ENCODE measurements at regions not wholly inside any gene's neighbourhood (a gene's known extent, or its start where the extent isn't known, plus 50 kb on each side); places are given as distances from the start of the nearest gene placed in this dataset.
"Not testable (repeated sequence)": the region's sequence is repeated elsewhere in the genome, so short reads cannot be mapped to it uniquely, and the experiment has no call there.

- no peak for FAIRE-seq
Measured at GRCh38 chr15:62847900-62848489, 194.6 kb upstream of the TPM1 start.

- no peak for FAIRE-seq
Measured at GRCh38 chr15:62848632-62849050, 193.9 kb upstream of the TPM1 start.

GRCh38 chr15:62849316-62850106 is 193.0 kb upstream of the TPM1 start:
- no peak for FAIRE-seq

- no peak for FAIRE-seq
Measured at GRCh38 chr15:62850318-62850717, 192.2 kb upstream of the TPM1 start.

- no peak for FAIRE-seq
Measured at GRCh38 chr15:62850791-62851291, 191.7 kb upstream of the TPM1 start.

GRCh38 chr15:62853114-62853840 is 189.3 kb upstream of the TPM1 start:
- FAIRE-seq: no peak

GRCh38 chr15:62853841-62854225 is 188.7 kb upstream of the TPM1 start:
- no peak for FAIRE-seq

GRCh38 chr15:62854420-62855084 is 188.0 kb upstream of the TPM1 start:
- no peak for FAIRE-seq

- FAIRE-seq: no peak
Measured at GRCh38 chr15:62855085-62855476, 187.5 kb upstream of the TPM1 start.

- no peak for FAIRE-seq
Measured at GRCh38 chr15:62856466-62857246, 185.9 kb upstream of the TPM1 start.

GRCh38 chr15:62857411-62857853 is 185.1 kb upstream of the TPM1 start:
- FAIRE-seq: no peak

- no peak for FAIRE-seq
Measured at GRCh38 chr15:62858343-62858742, 184.2 kb upstream of the TPM1 start.

GRCh38 chr15:62862717-62863116 is 179.8 kb upstream of the TPM1 start:
- no peak for FAIRE-seq

GRCh38 chr15:62866366-62866765 is 176.2 kb upstream of the TPM1 start:
- FAIRE-seq: no peak

- no peak for FAIRE-seq
Measured at GRCh38 chr15:62867844-62868243, 174.7 kb upstream of the TPM1 start.

- FAIRE-seq: peak; percentile 91
Measured at GRCh38 chr15:62868507-62868906, 174.0 kb upstream of the TPM1 start.

GRCh38 chr15:62869116-62869515 is 173.4 kb upstream of the TPM1 start:
- no peak for FAIRE-seq

GRCh38 chr15:62870216-62870615 is 172.3 kb upstream of the TPM1 start:
- no peak for FAIRE-seq

- FAIRE-seq: not testable (repeated sequence)
Measured at GRCh38 chr15:62870701-62871100, 171.8 kb upstream of the TPM1 start.

- FAIRE-seq: no peak
Measured at GRCh38 chr15:62873203-62873602, 169.3 kb upstream of the TPM1 start.

GRCh38 chr15:62874064-62874463 is 168.5 kb upstream of the TPM1 start:
- FAIRE-seq: no peak

- FAIRE-seq: no peak
Measured at GRCh38 chr15:62874959-62875625, 167.5 kb upstream of the TPM1 start.
